GM23338 (cell line): ENCODE measurements at regions not wholly inside any gene's neighbourhood (a gene's known extent, or its start where the extent isn't known, plus 50 kb on each side); places are given as distances from the start of the nearest gene placed in this dataset.

Experiments used
- ATAC-seq: fragments of 200-7000 bp; cut with Tn5 transposase; 3 replicates; pipeline ENCODE4 v1.9.1; 2020
- DNase-seq: peaks from one replicate; pipeline ENCODE4 v3.0.0-alpha.2; 2015; ENCODE audit warnings: low spot score
- H2AFZ ChIP-seq: fragments of 200-600 bp; sonication (generic); 2 replicates; pipeline ENCODE4 v1.8.0; 2016; ENCODE audit warnings: antibody characterized with exemption, mild to moderate bottlenecking, moderate library complexity
- H3F3A ChIP-seq: fragments of 200-600 bp; sonication (generic); replicated peaks from 2 replicates; pipeline ENCODE4 v1.8.0; 2017; ENCODE audit warnings: antibody characterized with exemption, mixed run types, low read depth
- H3K27ac ChIP-seq: fragments of 200-600 bp; sonication (generic); 2 replicates; pipeline ENCODE4 v1.6.1; 2016; ENCODE audit warnings: low read depth
- H3K27me3 ChIP-seq: fragments of 200-600 bp; sonication (generic); 2 replicates; pipeline ENCODE4 v1.8.0; 2016; ENCODE audit warnings: mild to moderate bottlenecking, mixed run types, moderate library complexity; ENCODE audit not compliant: insufficient read depth
- H3K36me3 ChIP-seq: fragments of 200-600 bp; sonication (generic); 2 replicates; pipeline ENCODE4 v1.8.0; 2016; ENCODE audit warnings: mild to moderate bottlenecking; ENCODE audit not compliant: insufficient read depth
- H3K4me1 ChIP-seq: fragments of 200-600 bp; sonication (generic); 2 replicates; pipeline ENCODE4 v1.8.0; 2016; ENCODE audit warnings: mild to moderate bottlenecking, moderate library complexity; ENCODE audit not compliant: insufficient read depth
- H3K4me2 ChIP-seq: fragments of 200-600 bp; sonication (generic); 2 replicates; pipeline ENCODE4 v1.7.1; 2017; ENCODE audit warnings: mixed run types
- H3K4me3 ChIP-seq: fragments of 200-600 bp; sonication (generic); 2 replicates; pipeline ENCODE4 v1.6.1; 2016; ENCODE audit warnings: mixed run types
- H3K79me2 ChIP-seq: fragments of 200-600 bp; sonication (generic); replicated peaks from 2 replicates; pipeline ENCODE4 v1.8.0; 2017; ENCODE audit warnings: mild to moderate bottlenecking; ENCODE audit not compliant: insufficient read depth
- H3K9me2 ChIP-seq: fragments of 200-600 bp; sonication (generic); 2 replicates; pipeline ENCODE4 v1.8.0; 2017; ENCODE audit not compliant: insufficient read depth
- H4K20me1 ChIP-seq: fragments of 200-600 bp; sonication (generic); replicated peaks from 2 replicates; pipeline ENCODE4 v1.8.0; 2017; ENCODE audit warnings: mild to moderate bottlenecking; ENCODE audit not compliant: insufficient read depth
- H3K27ac Mint-ChIP-seq: 2 replicates; pipeline ENCODE4 v1.8.0; 2020; ENCODE audit warnings: inconsistent platforms, mild to moderate bottlenecking, moderate library complexity, mixed read lengths
- H3K27me3 Mint-ChIP-seq: 3 replicates; pipeline ENCODE4 v1.8.0; 2022; ENCODE audit warnings: low read depth, mild to moderate bottlenecking, moderate library complexity, mixed read lengths, inconsistent platforms; ENCODE audit not compliant: insufficient read depth, poor library complexity
- H3K36me3 Mint-ChIP-seq: 3 replicates; pipeline ENCODE4 v1.8.0; 2021; ENCODE audit warnings: low read depth, mild to moderate bottlenecking, inconsistent platforms, moderate library complexity, mixed read lengths
- H3K4me1 Mint-ChIP-seq: 3 replicates; pipeline ENCODE4 v1.8.0; 2020; ENCODE audit warnings: mild to moderate bottlenecking, inconsistent platforms, mixed read lengths
- H3K4me3 Mint-ChIP-seq: 3 replicates; pipeline ENCODE4 v1.8.0; 2021; ENCODE audit warnings: moderate library complexity, mild to moderate bottlenecking, inconsistent platforms, mixed read lengths
- H3K9me3 Mint-ChIP-seq: 3 replicates; pipeline ENCODE4 v1.8.0; 2020; ENCODE audit warnings: moderate library complexity, mild to moderate bottlenecking, inconsistent platforms, mixed read lengths
- CREB1 ChIP-seq: fragments of 250-450 bp; sonication (Bioruptor Pico); IDR thresholded peaks from 2 replicates; pipeline ENCODE4 v1.5.0; 2020; ENCODE audit warnings: low read depth, mild to moderate bottlenecking, moderate library complexity
- CTCF ChIP-seq, 2 experiments: fragments of 200-600 bp in 1 of 2; sonication (generic) in 1 of 2; conservative IDR thresholded peaks; 2 replicates each; pipeline versions ENCODE4 v1.5.1 to v1.6.1; 2016 to 2017; ENCODE audit warnings: antibody characterized with exemption in 2 of 2, low read depth in 2 of 2, mild to moderate bottlenecking in 2 of 2, moderate library complexity in 1 of 2
- ETS1 ChIP-seq: IDR thresholded peaks from 2 replicates; pipeline ENCODE4 v1.6.1; 2016; ENCODE audit warnings: antibody characterized with exemption
- EZH2 ChIP-seq: fragments of 200-600 bp; sonication (generic); IDR thresholded peaks from one replicate; pipeline ENCODE4 v1.8.0; 2017; ENCODE audit warnings: antibody characterized with exemption, mild to moderate bottlenecking, low read depth; ENCODE audit not compliant: unreplicated experiment
- EZH2phosphoT487 ChIP-seq: fragments of 200-600 bp; sonication (generic); IDR thresholded peaks from one replicate; pipeline ENCODE4 v1.8.1; 2018; ENCODE audit warnings: antibody characterized with exemption; ENCODE audit not compliant: unreplicated experiment
- JUNB ChIP-seq: IDR thresholded peaks from one replicate; pipeline ENCODE4 v1.6.1; 2016; ENCODE audit warnings: antibody characterized with exemption; ENCODE audit not compliant: unreplicated experiment
- NANOG ChIP-seq: IDR thresholded peaks from 2 replicates; pipeline ENCODE4 v1.6.1; 2016; ENCODE audit warnings: antibody characterized with exemption, borderline replicate concordance
- POLR2AphosphoS5 ChIP-seq: IDR thresholded peaks from 2 replicates; pipeline ENCODE4 v1.6.1; 2016; ENCODE audit warnings: antibody characterized with exemption, low read depth
- REST ChIP-seq: IDR thresholded peaks from one replicate; pipeline ENCODE4 v1.6.1; 2018; ENCODE audit warnings: antibody characterized with exemption; ENCODE audit not compliant: unreplicated experiment
- STAT1 ChIP-seq: IDR thresholded peaks from one replicate; pipeline ENCODE4 v1.6.1; 2016; ENCODE audit warnings: antibody characterized with exemption; ENCODE audit not compliant: unreplicated experiment
- ZNF114 ChIP-seq: fragments of 250-450 bp; sonication (Bioruptor Pico); IDR thresholded peaks from 2 replicates; pipeline ENCODE4 v1.5.0; 2020; ENCODE audit warnings: mild to moderate bottlenecking, moderate library complexity
- ZNF331 ChIP-seq: fragments of 250-450 bp; sonication (Bioruptor Pico); IDR thresholded peaks from 2 replicates; pipeline ENCODE4 v1.5.0; 2020; ENCODE audit warnings: low read depth, mild to moderate bottlenecking, moderate library complexity
- ZNF462 ChIP-seq: fragments of 250-450 bp; sonication (Bioruptor Pico); IDR thresholded peaks from 2 replicates; pipeline ENCODE4 v1.5.0; 2020; ENCODE audit warnings: mild to moderate bottlenecking, moderate library complexity

- H3K4me2 ChIP-seq, result no peak overlapping the region
- 0 out of 2 replicates have a peak, but pooled peaks cover 4% of the 10 kb centered on the region for H3F3A ChIP-seq
- H3K27me3 ChIP-seq, result no peaks in the 10 kb centered on the region
- H3K27ac ChIP-seq, result no peak overlapping the region
- H3K9me2 ChIP-seq, result no peaks in the 10 kb centered on the region
- peaks cover 4% of the 10 kb centered on the region for H3K27me3 Mint-ChIP-seq
- H3K4me1 ChIP-seq, result no peaks in the 10 kb centered on the region; the same call in 1 of the 2 replicates
- H3K9me3 Mint-ChIP-seq, result peaks cover 7% of the 10 kb centered on the region
- peaks cover 9% of the 10 kb centered on the region for H3K36me3 Mint-ChIP-seq
- H3K79me2 ChIP-seq, result no peaks in the 10 kb centered on the region
- no peaks in the 10 kb centered on the region for H3K36me3 ChIP-seq
- no peak overlapping the region for H3K4me3 ChIP-seq
- H3K4me1 Mint-ChIP-seq, result peaks cover 5% of the 10 kb centered on the region; the same call in 2 of the 3 replicates
- ATAC-seq, result no peak
- H3K4me3 Mint-ChIP-seq, result no peak overlapping the region
- TF ChIP-seq ZNF114 (no peak), ZNF331 (CRISPR knock-in tag) (no peak), ZNF462 (no peak), EZH2 (no peak), REST (no peak), POLR2AphosphoS5 (no peak), ETS1 (no peak), EZH2phosphoT487 (no peak), CREB1 (CRISPR knock-in tag) (no peak), JUNB (no peak), NANOG (no peak), STAT1 (no peak), CTCF (conservative IDR thresholded peaks at IDR 0.05; ENCODE audit: low read depth in 2 of 2) (no peak)
- H2AFZ ChIP-seq, result no peak overlapping the region
- H4K20me1 ChIP-seq, result no peaks in the 10 kb centered on the region
- H3K27ac Mint-ChIP-seq, result no peak overlapping the region
- DNase-seq, result no peak
Measured at GRCh38 chr10:21184216-21184615, 287.1 kb upstream of the NEBL start.
